ENCODE measurements at regions not wholly inside any gene's neighbourhood (a gene's known extent, or its start where the extent isn't known, plus 50 kb on each side); places are given as distances from the start of the nearest gene placed in this dataset.

- Histone ChIP-seq H3K9me3 (ENCODE audit: low read depth, low read length) (no peaks in the 10 kb centered on the region), H3K36me3 (ENCODE audit: insufficient read depth, low read length) (no peaks in the 10 kb centered on the region), H3K4me3 (peak overlapping the region; percentile 76), H3K27ac (no peak overlapping the region), H3K9ac (ENCODE audit: insufficient read length) (peak overlapping the region; percentile 70)
- no peak for TF ChIP-seq EZH2 (IDR thresholded peaks at IDR 0.05)
- no peak for TF ChIP-seq POLR2AphosphoS5 (IDR thresholded peaks at IDR 0.05; ENCODE audit: borderline replicate concordance, low read depth, low read length)
- TF ChIP-seq FOXP2 (optimal IDR thresholded peaks at IDR 0.05; ENCODE audit: control extremely low read depth, extremely low read length, insufficient read depth) = no peak
- no peak for DNase-seq (ENCODE audit: low read depth, low spot score)
Measured at GRCh38 chr16:79770244-79771064, 169.9 kb upstream of the MAF start.

- H3K27ac ChIP-seq = no peak overlapping the region
- peak overlapping the region; percentile 76 for H3K4me3 ChIP-seq
- peak overlapping the region; percentile 70 for H3K9ac ChIP-seq (ENCODE audit: insufficient read length)
- TF ChIP-seq FOXP2 (optimal IDR thresholded peaks at IDR 0.05; ENCODE audit: control extremely low read depth, extremely low read length, insufficient read depth) (no peak), POLR2AphosphoS5 (IDR thresholded peaks at IDR 0.05; ENCODE audit: borderline replicate concordance, low read depth, low read length) (no peak), EZH2 (IDR thresholded peaks at IDR 0.05) (no peak)
- DNase-seq (ENCODE audit: low read depth, low spot score) = no peak
- no peaks in the 10 kb centered on the region for H3K9me3 ChIP-seq (ENCODE audit: low read depth, low read length)
- no peaks in the 10 kb centered on the region for H3K36me3 ChIP-seq (ENCODE audit: insufficient read depth, low read length)
Measured at GRCh38 chr16:79769928-79770243, 169.3 kb upstream of the MAF start.

DNA sequence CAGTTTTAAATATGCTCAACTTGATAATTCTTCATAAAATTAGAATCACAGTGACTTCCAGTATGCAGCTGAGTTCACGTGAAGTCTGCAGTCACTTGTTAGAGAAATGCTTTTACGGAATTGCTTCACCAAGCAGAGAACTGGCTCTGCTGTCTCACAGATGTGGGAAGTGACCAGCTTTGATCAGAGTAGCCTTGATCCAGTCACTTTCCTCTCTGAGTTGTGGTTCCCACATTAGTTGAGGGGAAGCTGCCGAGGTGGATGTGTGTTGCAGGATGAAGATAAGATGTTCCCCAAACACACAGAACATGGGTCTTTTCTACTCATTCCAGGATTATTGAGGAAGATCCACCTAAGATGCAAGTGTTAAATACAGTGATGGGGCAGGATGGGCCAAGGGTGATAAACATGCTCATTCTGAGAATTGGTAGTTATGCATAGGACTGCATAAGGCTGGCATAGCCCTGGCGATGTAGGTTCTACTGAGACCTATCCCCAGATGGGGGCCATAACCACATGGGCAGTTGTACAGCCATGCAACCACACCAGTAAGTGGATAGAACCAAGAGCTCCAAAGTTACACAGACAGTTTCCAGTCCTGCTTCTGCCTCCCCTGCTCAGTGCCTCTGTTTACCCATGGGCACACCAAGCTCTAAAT lies 168.9 kb upstream of the MAF start:
- TF ChIP-seq FOXP2 (optimal IDR thresholded peaks at IDR 0.05; ENCODE audit: control extremely low read depth, extremely low read length, insufficient read depth) (no peak), POLR2AphosphoS5 (IDR thresholded peaks at IDR 0.05; ENCODE audit: borderline replicate concordance, low read depth, low read length) (no peak), EZH2 (IDR thresholded peaks at IDR 0.05) (no peak)
- no peaks in the 10 kb centered on the region for H3K36me3 ChIP-seq (ENCODE audit: insufficient read depth, low read length)
- no peak for DNase-seq (ENCODE audit: low read depth, low spot score)
- no peak overlapping the region for H3K27ac ChIP-seq
- no peak overlapping the region for H3K4me3 ChIP-seq
- H3K9me3 ChIP-seq (ENCODE audit: low read depth, low read length) = no peaks in the 10 kb centered on the region
- no peak overlapping the region for H3K9ac ChIP-seq (ENCODE audit: insufficient read length)

GRCh38 chr16:79768276-79768970 lies 167.9 kb upstream of the MAF start:
- Histone ChIP-seq H3K9me3 (ENCODE audit: low read depth, low read length) (no peaks in the 10 kb centered on the region), H3K36me3 (ENCODE audit: insufficient read depth, low read length) (no peaks in the 10 kb centered on the region), H3K9ac (ENCODE audit: insufficient read length) (no peak overlapping the region), H3K4me3 (no peak overlapping the region), H3K27ac (no peak overlapping the region)
- no peak for DNase-seq (ENCODE audit: low read depth, low spot score)
- no peak for TF ChIP-seq EZH2 (IDR thresholded peaks at IDR 0.05)
- no peak for TF ChIP-seq FOXP2 (optimal IDR thresholded peaks at IDR 0.05; ENCODE audit: control extremely low read depth, extremely low read length, insufficient read depth)

- H3K27ac ChIP-seq = no peak overlapping the region
- TF ChIP-seq FOXP2 (optimal IDR thresholded peaks at IDR 0.05; ENCODE audit: control extremely low read depth, extremely low read length, insufficient read depth) = no peak
- no peak for TF ChIP-seq POLR2AphosphoS5 (IDR thresholded peaks at IDR 0.05; ENCODE audit: borderline replicate concordance, low read depth, low read length)
- no peak for TF ChIP-seq EZH2 (IDR thresholded peaks at IDR 0.05)
Measured at GRCh38 chr16:79767421-79768275, 167.1 kb upstream of the MAF start.

GRCh38 chr16:79765901-79766394 lies 165.4 kb upstream of the MAF start:
- DNase-seq (ENCODE audit: low read depth, low spot score) = no peak
- no peak for TF ChIP-seq POLR2AphosphoS5 (IDR thresholded peaks at IDR 0.05; ENCODE audit: borderline replicate concordance, low read depth, low read length)
- no peak for TF ChIP-seq FOXP2 (optimal IDR thresholded peaks at IDR 0.05; ENCODE audit: control extremely low read depth, extremely low read length, insufficient read depth)
- TF ChIP-seq EZH2 (IDR thresholded peaks at IDR 0.05) = no peak
- no peaks in the 10 kb centered on the region for H3K9me3 ChIP-seq (ENCODE audit: low read depth, low read length)

More at GRCh38 chr16:79767421-79768275, 167.1 kb upstream of the MAF start:
- H3K36me3 ChIP-seq (ENCODE audit: insufficient read depth, low read length) = no peaks in the 10 kb centered on the region
- no peak overlapping the region for H3K4me3 ChIP-seq
- H3K9me3 ChIP-seq (ENCODE audit: low read depth, low read length) = no peaks in the 10 kb centered on the region
- no peak overlapping the region for H3K9ac ChIP-seq (ENCODE audit: insufficient read length)
- no peak for DNase-seq (ENCODE audit: low read depth, low spot score)

GRCh38 chr16:79765431-79765830 lies 164.9 kb upstream of the MAF start:
- DNase-seq (ENCODE audit: low read depth, low spot score) = no peak
- no peak overlapping the region for H3K9ac ChIP-seq (ENCODE audit: insufficient read length)
- TF ChIP-seq EZH2 (IDR thresholded peaks at IDR 0.05) (no peak), FOXP2 (optimal IDR thresholded peaks at IDR 0.05; ENCODE audit: control extremely low read depth, extremely low read length, insufficient read depth) (no peak), POLR2AphosphoS5 (IDR thresholded peaks at IDR 0.05; ENCODE audit: borderline replicate concordance, low read depth, low read length) (no peak)
- no peaks in the 10 kb centered on the region for H3K36me3 ChIP-seq (ENCODE audit: insufficient read depth, low read length)
- no peak overlapping the region for H3K27ac ChIP-seq
- no peak overlapping the region for H3K4me3 ChIP-seq
- H3K9me3 ChIP-seq (ENCODE audit: low read depth, low read length) = no peaks in the 10 kb centered on the region

More at GRCh38 chr16:79765901-79766394, 165.4 kb upstream of the MAF start:
- Histone ChIP-seq H3K27ac (no peak overlapping the region), H3K36me3 (ENCODE audit: insufficient read depth, low read length) (no peaks in the 10 kb centered on the region), H3K9ac (ENCODE audit: insufficient read length) (no peak overlapping the region), H3K4me3 (no peak overlapping the region)
